Panc1 (cell line): ENCODE measurements at regions not wholly inside any gene's neighbourhood (a gene's known extent, or its start where the extent isn't known, plus 50 kb on each side); places are given as distances from the start of the nearest gene placed in this dataset.

Experiments
- CTCF ChIP-seq: fragments of 450-650 bp; IDR thresholded peaks from 2 replicates; pipeline ENCODE4 v1.5.1; 2017; ENCODE audit warnings: mild to moderate bottlenecking
- POLR2AphosphoS5 ChIP-seq: IDR thresholded peaks from 2 replicates; pipeline ENCODE4 v1.6.1; 2012; ENCODE audit warnings: mild to moderate bottlenecking, low read depth, low read length, moderate library complexity
- TCF7L2 ChIP-seq: IDR thresholded peaks from 2 replicates; pipeline ENCODE4 v1.6.1; 2011; ENCODE audit warnings: mild to moderate bottlenecking, low read depth, low read length, inconsistent platforms

GRCh38 chr13:59012731-59013130 is 1151.0 kb downstream of the DIAPH3 start:
- TF ChIP-seq POLR2AphosphoS5 (no peak), CTCF (no peak), TCF7L2 (no peak)
